SK-N-SH (cell line): ENCODE measurements at regions not wholly inside any gene's neighbourhood (a gene's known extent, or its start where the extent isn't known, plus 50 kb on each side); places are given as distances from the start of the nearest gene placed in this dataset.

Source experiments
- CHD2 ChIP-seq: fragments of 150-350 bp; IDR thresholded peaks from 2 replicates; pipeline ENCODE4 v1.6.1; 2018; ENCODE audit warnings: low read length; ENCODE audit not compliant: partially characterized antibody
- CTCF ChIP-seq: fragments of 200-600 bp; sonication (generic); IDR thresholded peaks from 2 replicates; pipeline ENCODE4 v1.6.1; 2017; ENCODE audit warnings: antibody characterized with exemption, mild to moderate bottlenecking, moderate library complexity
- EP300 ChIP-seq, 2 experiments: IDR thresholded peaks; 2 replicates each; pipeline versions ENCODE4 v1.4.0 to v1.6.1; 2012; ENCODE audit warnings: borderline replicate concordance in 1 of 2, low read depth in 1 of 2, low read length in 1 of 2
- FOXM1 ChIP-seq: IDR thresholded peaks from 2 replicates; pipeline ENCODE4 v1.4.0; 2012; ENCODE audit warnings: low read depth, mild to moderate bottlenecking
- TEAD4 ChIP-seq: IDR thresholded peaks from 2 replicates; pipeline ENCODE4 v1.4.0; 2012; ENCODE audit warnings: mild to moderate bottlenecking, borderline replicate concordance; ENCODE audit not compliant: insufficient read depth
- YY1 ChIP-seq: IDR thresholded peaks from 2 replicates; pipeline ENCODE4 v1.4.0; 2012; ENCODE audit warnings: low read depth, mild to moderate bottlenecking
- TF ChIP-seq, protein P1 (sequence below): IDR thresholded peaks from 2 replicates; pipeline ENCODE4; 2012

GRCh38 chr6:165173484-165173883 is 135.9 kb downstream of the C6orf118 start:
- TF ChIP-seq YY1 (no peak), CTCF (no peak), TEAD4 (no peak), FOXM1 (no peak), EP300 (IDR thresholded peaks at IDR 0.05; ENCODE audit: borderline replicate concordance in 1 of 2, low read depth in 1 of 2, low read length in 1 of 2) (no peak), CHD2 (no peak)
- TF ChIP-seq, protein P1, sequence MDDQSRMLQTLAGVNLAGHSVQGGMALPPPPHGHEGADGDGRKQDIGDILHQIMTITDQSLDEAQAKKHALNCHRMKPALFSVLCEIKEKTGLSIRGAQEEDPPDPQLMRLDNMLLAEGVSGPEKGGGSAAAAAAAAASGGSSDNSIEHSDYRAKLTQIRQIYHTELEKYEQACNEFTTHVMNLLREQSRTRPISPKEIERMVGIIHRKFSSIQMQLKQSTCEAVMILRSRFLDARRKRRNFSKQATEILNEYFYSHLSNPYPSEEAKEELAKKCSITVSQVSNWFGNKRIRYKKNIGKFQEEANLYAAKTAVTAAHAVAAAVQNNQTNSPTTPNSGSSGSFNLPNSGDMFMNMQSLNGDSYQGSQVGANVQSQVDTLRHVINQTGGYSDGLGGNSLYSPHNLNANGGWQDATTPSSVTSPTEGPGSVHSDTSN: no peak
